NCI-H69 (cell line): ENCODE measurements at regions not wholly inside any gene's neighbourhood (a gene's known extent, or its start where the extent isn't known, plus 50 kb on each side); places are given as distances from the start of the nearest gene placed in this dataset.

Source experiments
- DNase-seq: peaks from one replicate; lab custom pipeline; 2025; lab: John Stamatoyannopoulos, UW

DNA sequence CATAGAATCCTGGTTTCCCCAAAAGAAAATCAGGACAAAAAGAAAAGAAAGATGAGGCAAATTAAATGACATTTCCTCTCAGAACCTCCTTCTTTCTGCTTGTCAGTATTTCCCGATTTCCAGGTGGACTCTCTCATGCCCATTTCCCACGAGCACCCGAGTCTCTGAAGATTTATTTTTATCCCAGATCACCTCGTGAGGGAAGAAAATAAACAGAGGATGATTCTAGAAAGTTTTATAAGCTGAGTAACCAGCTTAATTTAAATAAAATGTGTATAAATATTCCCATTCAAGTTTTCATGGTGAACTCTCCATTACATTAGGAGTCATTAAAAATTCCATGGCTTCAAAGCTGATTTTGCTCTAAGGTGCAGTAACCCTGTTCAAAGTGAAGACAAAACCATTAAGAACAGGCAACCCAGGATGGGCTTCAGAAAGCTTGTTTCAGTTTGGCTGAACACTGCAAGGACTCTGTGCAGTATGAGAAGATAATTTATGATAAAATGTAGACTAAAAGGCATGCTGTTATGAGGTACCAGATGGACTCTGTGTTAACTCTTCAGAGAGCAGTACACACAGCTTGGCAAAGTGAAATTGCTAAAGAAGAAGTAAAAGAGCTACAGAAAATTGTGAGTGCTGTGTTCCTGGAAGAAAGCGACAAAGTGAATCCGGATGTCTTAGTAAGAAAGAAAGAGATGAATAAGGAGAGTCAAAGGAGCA is 521.3 kb upstream of the LRRN3 start:
- peak; percentile 67 for DNase-seq

DNA sequence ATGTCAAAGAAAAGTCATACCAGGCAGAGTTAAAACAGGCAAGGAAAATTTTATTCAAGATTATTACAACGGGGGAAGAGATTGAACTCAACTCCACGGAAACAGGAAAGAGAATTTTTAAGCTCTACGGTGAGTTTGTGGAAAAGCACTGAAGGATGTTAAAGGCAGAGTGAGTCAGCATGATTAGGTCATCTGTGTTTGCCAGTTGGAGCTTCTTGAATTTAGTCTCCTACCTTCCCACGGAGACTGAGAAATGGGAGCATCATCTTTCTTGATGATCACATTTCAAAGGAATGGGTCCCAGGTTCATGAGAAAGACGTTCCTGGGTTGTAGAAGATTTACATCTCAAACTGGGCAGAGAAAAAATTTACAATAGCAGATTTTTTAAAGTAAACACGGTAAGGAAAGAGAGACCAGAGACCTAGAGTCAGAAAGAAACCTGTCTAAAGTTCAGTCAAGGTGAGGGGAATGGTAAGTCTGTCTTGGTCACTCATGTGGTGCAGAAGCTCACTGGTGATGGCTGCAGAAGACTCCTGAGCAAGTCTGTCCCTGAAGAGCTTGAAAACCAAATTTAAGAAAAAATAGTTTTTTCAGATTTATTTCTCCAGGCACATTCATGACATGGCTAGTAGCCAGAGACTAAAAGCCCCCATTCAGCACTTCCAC is 516.9 kb upstream of the LRRN3 start:
- DNase-seq, result peak; percentile 24

- DNase-seq, result no peak
These were observed 503.6 kb upstream of the LRRN3 start for GRCh38 chr7:110587294-110587693.

- DNase-seq, result peak; percentile 15
These were observed 500.5 kb upstream of the LRRN3 start for GRCh38 chr7:110590415-110590814.

DNA sequence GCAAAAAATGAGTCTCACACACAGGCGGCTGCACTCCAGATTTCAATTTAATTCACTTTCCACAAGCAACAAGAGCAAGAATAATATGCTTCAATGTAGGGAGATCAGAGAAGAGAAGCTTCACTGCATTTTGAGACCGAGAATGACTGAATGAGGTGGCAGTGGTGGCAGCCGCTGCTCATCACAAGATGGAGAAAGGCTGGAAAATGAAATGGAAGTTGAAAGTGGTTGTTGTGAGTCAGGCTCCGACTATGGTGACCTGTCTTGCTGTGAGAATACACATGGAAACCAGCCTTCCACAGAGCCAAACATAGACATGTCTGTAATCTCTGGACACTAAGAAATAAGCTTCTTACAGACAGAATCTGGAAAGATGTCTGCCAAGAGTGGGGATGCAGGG is 499.6 kb upstream of the LRRN3 start:
- DNase-seq, result no peak

GRCh38 chr7:110592557-110592956 is 498.4 kb upstream of the LRRN3 start:
- peak; percentile 19 for DNase-seq

DNA sequence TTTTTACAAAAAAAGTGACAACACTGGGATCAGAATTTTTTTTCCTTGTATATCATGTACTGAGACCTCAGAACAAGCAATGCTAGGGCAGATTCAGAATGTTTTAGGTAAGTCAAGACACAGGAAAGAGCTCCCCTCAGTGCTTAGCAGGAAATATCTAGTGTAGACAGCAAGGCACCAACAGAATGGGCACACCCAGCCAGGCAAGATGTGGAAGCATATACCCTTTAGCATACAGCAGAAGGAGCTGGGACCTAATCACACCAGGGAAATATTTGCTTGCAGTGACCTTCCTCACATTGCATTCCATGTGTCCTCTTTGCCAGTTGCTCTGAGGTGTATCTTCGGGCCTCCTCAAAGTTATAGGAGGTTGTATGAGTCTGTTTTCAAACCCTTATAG is 497.6 kb upstream of the LRRN3 start:
- peak; percentile 27 for DNase-seq

DNA sequence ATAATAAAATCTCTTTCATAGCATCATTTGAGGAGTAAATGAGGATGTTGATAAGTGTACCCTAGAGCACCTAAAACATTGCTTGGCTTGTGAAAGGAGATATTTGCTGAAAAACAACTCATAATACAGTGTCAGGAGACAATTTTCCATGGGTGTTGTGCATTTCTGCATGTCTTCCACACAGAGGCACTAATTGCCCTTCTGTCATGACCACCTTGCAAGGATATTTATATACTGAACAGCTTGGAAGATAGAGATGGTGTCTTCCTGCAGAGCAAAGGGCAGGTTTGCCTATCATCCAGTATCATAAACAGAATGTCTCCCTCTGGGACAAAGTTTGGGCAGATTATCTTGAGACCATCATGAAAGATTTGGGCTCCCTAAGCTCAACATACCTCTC is 495.2 kb upstream of the LRRN3 start:
- DNase-seq, result peak; percentile 79

DNA sequence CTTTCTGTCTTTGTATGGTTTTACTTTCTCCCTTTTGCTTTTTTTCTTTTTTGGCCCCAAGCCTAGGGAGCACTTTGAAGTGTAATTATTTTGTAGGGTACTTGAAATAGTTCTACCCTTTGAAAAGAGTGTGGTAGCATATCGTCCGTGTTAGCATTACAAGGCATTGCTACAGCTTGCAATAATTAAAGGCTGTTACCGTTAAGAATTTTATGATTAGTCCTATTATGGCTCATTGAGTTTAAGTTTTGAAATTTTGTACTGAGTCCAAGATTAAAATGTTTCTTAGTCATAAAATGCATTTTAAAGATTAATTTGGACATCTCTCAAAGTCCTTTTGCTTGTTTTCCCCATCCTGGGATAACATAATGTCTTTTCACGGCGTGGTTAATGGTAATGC is 490.0 kb upstream of the LRRN3 start:
- DNase-seq, result peak; percentile 80

DNA sequence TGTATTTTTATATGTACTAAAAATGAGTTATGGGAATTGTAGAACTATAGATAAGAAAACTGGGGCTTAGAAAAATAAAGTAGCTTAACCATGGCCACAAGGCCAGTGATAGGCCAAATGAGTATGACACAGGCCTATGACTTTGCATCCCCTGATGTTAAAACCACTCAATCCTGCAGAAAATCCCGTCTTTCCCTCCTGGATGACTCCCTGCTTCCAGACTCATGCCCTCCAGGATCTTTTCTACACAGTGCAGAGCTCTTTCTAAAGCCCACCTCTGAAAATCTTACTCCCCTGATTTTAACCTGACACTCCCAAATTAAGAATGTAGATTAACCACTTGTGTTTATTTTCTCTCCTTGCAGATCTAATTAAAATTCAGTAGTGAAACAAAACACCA is 489.2 kb upstream of the LRRN3 start:
- no peak for DNase-seq

GRCh38 chr7:110604206-110604605 is 486.7 kb upstream of the LRRN3 start:
- DNase-seq, result no peak

- peak; percentile 46 for DNase-seq
These were observed 486.0 kb upstream of the LRRN3 start for GRCh38 chr7:110604885-110605284.

- peak; percentile 41 for DNase-seq
These were observed 483.7 kb upstream of the LRRN3 start for GRCh38 chr7:110607050-110607857.

- DNase-seq, result peak; percentile 10
These were observed 481.6 kb upstream of the LRRN3 start for GRCh38 chr7:110609336-110609735.

DNA sequence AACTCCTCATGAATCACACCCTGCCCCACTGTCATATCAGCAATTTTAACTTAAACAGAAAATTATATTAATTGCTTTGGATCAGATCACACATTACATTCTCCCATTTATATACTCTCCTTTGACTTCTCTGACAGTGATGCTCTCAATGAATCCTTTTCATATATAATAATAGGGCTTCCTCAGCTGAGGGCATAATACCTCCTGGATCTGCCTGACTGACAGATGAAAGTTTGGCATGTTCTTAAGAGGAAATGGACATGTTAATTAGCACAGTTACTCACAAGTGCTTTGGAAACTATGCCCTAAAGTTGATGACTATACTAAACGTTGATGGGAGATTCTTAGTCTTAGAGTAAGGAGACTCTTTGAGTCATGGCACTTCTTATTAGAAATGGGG is 478.2 kb upstream of the LRRN3 start:
- DNase-seq, result peak; percentile 35
